ENCODE measurements at regions not wholly inside any gene's neighbourhood (a gene's known extent, or its start where the extent isn't known, plus 50 kb on each side); places are given as distances from the start of the nearest gene placed in this dataset.

GRCh38 chr12:34607520-34608195, 585.4 kb downstream of the ALG10 start:
- no peak for TF ChIP-seq POLR2A (IDR thresholded peaks at IDR 0.05)
- no peak for TF ChIP-seq POLR2AphosphoS5 (IDR thresholded peaks at IDR 0.05; ENCODE audit: insufficient read depth in 1 of 2, low read depth in 1 of 2)
